HCT116 (cell line): ENCODE measurements at regions not wholly inside any gene's neighbourhood (a gene's known extent, or its start where the extent isn't known, plus 50 kb on each side); places are given as distances from the start of the nearest gene placed in this dataset.

Experiments used
- ATAC-seq: fragments of 200-7000 bp; cut with Tn5 transposase; 2 replicates; pipeline ENCODE4 v1.9.1; 2020; ENCODE audit warnings: mild to moderate bottlenecking, moderate library complexity
- BruUV-seq: library from RNA; stranded (reverse); fragments of 400-500 nt; replicated peaks from 2 replicates; lab custom pipeline; 2021; lab: Mats Ljungman, UMichigan
- CTCF ChIA-PET: fragments of 300-600 bp; sonication (Branson Sonifier 250); formaldehyde crosslinking; loops from one replicate; lab custom pipeline; 2021; ENCODE audit warnings: antibody characterized with exemption; lab: Charles Lee
- POLR2A ChIA-PET: fragments of 300-600, 350-600 bp; sonication (Branson Sonifier 250); formaldehyde crosslinking; loops from one replicate; lab custom pipeline; 2021; ENCODE audit warnings: antibody characterized with exemption; lab: Charles Lee
- RAD21 ChIA-PET, 2 experiments: fragments of 300-600 bp; sonication (Branson Sonifier 250); formaldehyde crosslinking; loops; one replicate each; lab custom pipeline; 2023; ENCODE audit warnings: low total read pairs in 2 of 2; ENCODE audit not compliant: uncharacterized antibody in 2 of 2, unreplicated experiment in 2 of 2, low non-redundant PET in 1 of 2; lab: Charles Lee
- DNase-seq: peaks from one replicate; pipeline ENCODE4 v3.0.0-alpha.2; 2010; ENCODE audit warnings: low read depth, low spot score
- H2AFZ ChIP-seq: fragments of 200-600 bp; shearing (Covaris generic), sonication (generic); 2 replicates; pipeline ENCODE4 v1.6.1; 2017; ENCODE audit warnings: low read depth, mixed run types, mixed read lengths, antibody characterized with exemption, low read length; ENCODE audit not compliant: poor library complexity, severe bottlenecking
- H3K27ac ChIP-seq: 2 replicates; pipeline ENCODE4 v1.5.1; 2012; ENCODE audit warnings: low read depth, low read length
- H3K27me3 ChIP-seq: fragments of 200-600 bp; sonication (generic); 2 replicates; pipeline ENCODE4 v1.6.1; 2016; ENCODE audit warnings: mixed run types, low read length, mixed read lengths; ENCODE audit not compliant: insufficient read depth
- H3K36me3 ChIP-seq, 2 experiments: fragments of 200-500 bp in 1 of 2; fragments of 200-600 bp in 1 of 2; sonication (Bioruptor generic) in 1 of 2; sonication (generic) in 1 of 2; 2 replicates each; pipeline versions ENCODE4 v1.5.1 to v1.6.1; 2014 to 2016; ENCODE audit warnings: low read length in 2 of 2, inconsistent platforms in 1 of 2, mixed read lengths in 1 of 2, mixed run types in 1 of 2; ENCODE audit not compliant: insufficient read depth in 2 of 2, control insufficient read depth in 1 of 2
- H3K4me1 ChIP-seq, 2 experiments: fragments of 200-600 bp in 1 of 2; sonication (generic) in 1 of 2; 2 replicates each; pipeline versions ENCODE4 v1.5.1 to v1.6.1; 2012 to 2017; ENCODE audit warnings: low read length in 2 of 2, inconsistent platforms in 1 of 2, mild to moderate bottlenecking in 1 of 2, mixed read lengths in 1 of 2, mixed run types in 1 of 2, moderate library complexity in 1 of 2; ENCODE audit not compliant: insufficient read depth in 2 of 2, control insufficient read depth in 1 of 2
- H3K4me2 ChIP-seq: fragments of 200-600 bp; sonication (generic); 2 replicates; pipeline ENCODE4 v1.6.1; 2017; ENCODE audit warnings: mixed run types, low read length, mixed read lengths
- H3K4me3 ChIP-seq, 2 experiments: fragments of 200-600 bp in 1 of 2; sonication (generic) in 1 of 2; replicated peaks in 1 of 2; 2 replicates each; pipeline ENCODE4 v1.5.1; 2011 to 2016; ENCODE audit warnings: low read length in 2 of 2, control low read depth in 1 of 2, low read depth in 1 of 2, mild to moderate bottlenecking in 1 of 2, mixed read lengths in 1 of 2, mixed run types in 1 of 2
- H3K79me2 ChIP-seq: fragments of 200-600 bp; sonication (generic); 2 replicates; pipeline ENCODE4 v1.6.1; 2017; ENCODE audit warnings: mild to moderate bottlenecking, mixed run types, low read length, moderate library complexity, mixed read lengths; ENCODE audit not compliant: insufficient read depth
- H3K9ac ChIP-seq: fragments of 200-600 bp; sonication (generic); 2 replicates; pipeline ENCODE4 v1.6.1; 2016; ENCODE audit warnings: low read length, mixed read lengths
- H3K9me2 ChIP-seq: fragments of 200-600 bp; sonication (generic), shearing (Covaris generic); 2 replicates; pipeline ENCODE4 v1.6.1; 2017; ENCODE audit warnings: mixed run types, mild to moderate bottlenecking, moderate library complexity; ENCODE audit not compliant: insufficient read depth
- H3K9me3 ChIP-seq, 2 experiments: fragments of 200-500 bp in 1 of 2; fragments of 200-600 bp in 1 of 2; sonication (Bioruptor generic) in 1 of 2; sonication (generic) in 1 of 2; 2 replicates each; pipeline ENCODE4 v1.6.1; 2014 to 2017; ENCODE audit warnings: low read length in 2 of 2, mixed read lengths in 2 of 2, inconsistent platforms in 1 of 2, low read depth in 1 of 2, mild to moderate bottlenecking in 1 of 2, mixed run types in 1 of 2, moderate library complexity in 1 of 2; ENCODE audit not compliant: control insufficient read depth in 1 of 2, insufficient read depth in 1 of 2
- H4K20me1 ChIP-seq: fragments of 200-600 bp; sonication (generic), shearing (Covaris generic); 2 replicates; pipeline ENCODE4 v1.6.1; 2017; ENCODE audit warnings: mixed run types, mild to moderate bottlenecking, moderate library complexity; ENCODE audit not compliant: insufficient read depth
- CEBPB ChIP-seq: IDR thresholded peaks from 2 replicates; pipeline ENCODE4 v1.6.1; 2012; ENCODE audit warnings: low read depth
- EGR1 ChIP-seq: IDR thresholded peaks from 2 replicates; pipeline ENCODE4 v1.6.1; 2012; ENCODE audit warnings: low read depth
- ELF1 ChIP-seq: IDR thresholded peaks from 2 replicates; pipeline ENCODE4 v1.6.1; 2012; ENCODE audit warnings: low read depth, borderline replicate concordance
- EZH2 ChIP-seq: fragments of 200-600 bp; sonication (generic); IDR thresholded peaks from 2 replicates; pipeline ENCODE4 v1.6.1; 2017; ENCODE audit warnings: antibody characterized with exemption, mixed run types
- EZH2phosphoT487 ChIP-seq: fragments of 200-600 bp; IDR thresholded peaks from 2 replicates; pipeline ENCODE4 v1.6.1; 2018; ENCODE audit warnings: antibody characterized with exemption, borderline replicate concordance
- MAX ChIP-seq: IDR thresholded peaks from 2 replicates; pipeline ENCODE4 v1.6.1; 2012
- POLR2AphosphoS5 ChIP-seq: IDR thresholded peaks from 2 replicates; pipeline ENCODE4 v1.6.1; 2011; ENCODE audit warnings: mild to moderate bottlenecking, low read depth, low read length, moderate library complexity
- RAD21 ChIP-seq: IDR thresholded peaks from 2 replicates; pipeline ENCODE4 v1.6.1; 2012; ENCODE audit warnings: low read depth, mild to moderate bottlenecking
- REST ChIP-seq: IDR thresholded peaks from 2 replicates; pipeline ENCODE4 v1.6.1; 2012; ENCODE audit warnings: low read depth
- SIN3A ChIP-seq: IDR thresholded peaks from 2 replicates; pipeline ENCODE4 v1.6.1; 2012; ENCODE audit warnings: low read depth
- SP1 ChIP-seq: IDR thresholded peaks from 2 replicates; pipeline ENCODE4 v1.6.1; 2012; ENCODE audit warnings: low read depth
- YY1 ChIP-seq: IDR thresholded peaks from 2 replicates; pipeline ENCODE4 v1.6.1; 2011; ENCODE audit warnings: low read length, low read depth, moderate library complexity, mild to moderate bottlenecking; ENCODE audit not compliant: insufficient replicate concordance; ENCODE audit errors: extremely low read depth
- ZBTB33 ChIP-seq: IDR thresholded peaks from 2 replicates; pipeline ENCODE4 v1.6.1; 2011; ENCODE audit warnings: mild to moderate bottlenecking, low read length, moderate library complexity; ENCODE audit not compliant: insufficient replicate concordance; ENCODE audit errors: extremely low read depth
- ZNF274 ChIP-seq: fragments of 200-500 bp; sonication (Bioruptor generic); IDR thresholded peaks from 2 replicates; pipeline ENCODE4 v1.6.1; 2014; ENCODE audit warnings: mild to moderate bottlenecking, low read depth, low read length, inconsistent platforms
- intact Hi-C: fragments of 100-400 bp; cut with micrococcal nuclease; formaldehyde crosslinking; loops from 2 replicates; pipeline ENCODE4 v1.10.0; 2022

GRCh38 chr6:47116086-47116485, 74.0 kb upstream of the ADGRF1 start:
- ChIA-PET POLR2A (no interaction called here), RAD21 (no interaction called here), CTCF (no interaction called here)
- no peak overlapping the region for H3K4me2 ChIP-seq
- H4K20me1 ChIP-seq, result no peaks in the 10 kb centered on the region
- no peaks in the 10 kb centered on the region for H3K9me3 ChIP-seq
- H2AFZ ChIP-seq, result peak overlapping the region; percentile 45
- no TSS peak for BruUV-seq
- no peak for TF ChIP-seq SIN3A
- no peak for TF ChIP-seq POLR2AphosphoS5
- TF ChIP-seq EGR1, result no peak
- no peak for TF ChIP-seq RAD21
- no peak for TF ChIP-seq CEBPB
- no peak for TF ChIP-seq SP1
- no peak for TF ChIP-seq YY1
- no peak for TF ChIP-seq MAX
- H3K36me3 ChIP-seq, result no peaks in the 10 kb centered on the region
- no peaks in the 10 kb centered on the region for H3K79me2 ChIP-seq
- no peak overlapping the region for H3K9ac ChIP-seq
- ATAC-seq, result no peak
- DNase-seq, result no peak
- intact Hi-C loops, result no loop called here
- H3K27me3 ChIP-seq, result no peaks in the 10 kb centered on the region
- no peak overlapping the region for H3K27ac ChIP-seq
- H3K9me2 ChIP-seq, result no peaks in the 10 kb centered on the region; the same call in 1 of the 2 replicates
- no peak overlapping the region for H3K4me3 ChIP-seq
- peaks cover 5 to 23% of the 10 kb centered on the region in 2 experiments for H3K4me1 ChIP-seq

GRCh38 chr6:47114460-47114859, 72.3 kb upstream of the ADGRF1 start:
- POLR2A ChIA-PET, result interaction anchor here (0.6 kb wide), 1 partner anchor 173 kb away, joined by 6 read pairs; no protein-coding TSS in a partner anchor

More at GRCh38 chr6:47114460-47114859, 72.3 kb upstream of the ADGRF1 start:
- H3K27me3 ChIP-seq, result no peaks in the 10 kb centered on the region
- peaks cover 5 to 23% of the 10 kb centered on the region in 2 experiments for H3K4me1 ChIP-seq
- H3K27ac ChIP-seq, result no peak overlapping the region
- no TSS peak for BruUV-seq
- H3K36me3 ChIP-seq, result no peaks in the 10 kb centered on the region
- no peak overlapping the region for H3K4me3 ChIP-seq
- intact Hi-C loops, result no loop called here
- no peak overlapping the region for H3K4me2 ChIP-seq
- CTCF ChIA-PET, result no interaction called here
- ATAC-seq, result no peak
- TF ChIP-seq MAX (no peak; the same call in 1 of the 2 replicates), CEBPB (no peak), ZBTB33 (no peak), EZH2phosphoT487 (no peak), YY1 (no peak), ZNF274 (no peak), REST (no peak), ELF1 (no peak), POLR2AphosphoS5 (no peak), EZH2 (no peak)
- TF ChIP-seq, all 23 proteins: peak for 0
- no peak overlapping the region for H3K9ac ChIP-seq
- H3K9me3 ChIP-seq, result no peaks in the 10 kb centered on the region
- RAD21 ChIA-PET, result no interaction called here
- H2AFZ ChIP-seq, result no peak overlapping the region
- no peak for DNase-seq
- H3K9me2 ChIP-seq, result no peaks in the 10 kb centered on the region
- no peaks in the 10 kb centered on the region for H4K20me1 ChIP-seq
- no peaks in the 10 kb centered on the region for H3K79me2 ChIP-seq
